C4-2B (cell line): ENCODE measurements at regions not wholly inside any gene's neighbourhood (a gene's known extent, or its start where the extent isn't known, plus 50 kb on each side); places are given as distances from the start of the nearest gene placed in this dataset.

Source experiments
- ZFX ChIP-seq: fragments of 450-650 bp; IDR thresholded peaks from 2 replicates; pipeline ENCODE4 v1.6.1; 2017
- TF ChIP-seq, protein P1 (sequence below): fragments of 450-650 bp; conservative IDR thresholded peaks from 2 replicates; pipeline ENCODE4 v1.5.1; 2017; ENCODE audit warnings: mild to moderate bottlenecking

DNA sequence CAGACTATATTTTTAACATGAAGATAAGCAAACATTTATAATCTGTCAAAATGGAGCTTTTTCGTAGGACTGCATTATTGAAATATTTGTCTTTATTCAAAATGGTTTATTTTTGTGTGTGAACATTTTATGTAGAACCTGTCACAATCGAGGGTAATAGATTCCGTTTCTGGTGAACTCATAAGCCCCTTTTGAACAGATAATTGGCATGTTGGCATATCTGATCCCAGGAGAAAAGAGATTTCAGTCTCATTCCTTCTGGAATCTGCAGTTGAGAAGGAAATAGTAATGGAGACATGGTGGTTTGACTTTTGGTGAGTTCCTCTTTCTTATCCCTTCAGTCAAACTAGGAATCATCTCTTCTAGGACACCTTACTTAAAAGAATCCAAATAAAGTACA lies 427.9 kb upstream of the B3GALT2 start:
- TF ChIP-seq, protein P1, sequence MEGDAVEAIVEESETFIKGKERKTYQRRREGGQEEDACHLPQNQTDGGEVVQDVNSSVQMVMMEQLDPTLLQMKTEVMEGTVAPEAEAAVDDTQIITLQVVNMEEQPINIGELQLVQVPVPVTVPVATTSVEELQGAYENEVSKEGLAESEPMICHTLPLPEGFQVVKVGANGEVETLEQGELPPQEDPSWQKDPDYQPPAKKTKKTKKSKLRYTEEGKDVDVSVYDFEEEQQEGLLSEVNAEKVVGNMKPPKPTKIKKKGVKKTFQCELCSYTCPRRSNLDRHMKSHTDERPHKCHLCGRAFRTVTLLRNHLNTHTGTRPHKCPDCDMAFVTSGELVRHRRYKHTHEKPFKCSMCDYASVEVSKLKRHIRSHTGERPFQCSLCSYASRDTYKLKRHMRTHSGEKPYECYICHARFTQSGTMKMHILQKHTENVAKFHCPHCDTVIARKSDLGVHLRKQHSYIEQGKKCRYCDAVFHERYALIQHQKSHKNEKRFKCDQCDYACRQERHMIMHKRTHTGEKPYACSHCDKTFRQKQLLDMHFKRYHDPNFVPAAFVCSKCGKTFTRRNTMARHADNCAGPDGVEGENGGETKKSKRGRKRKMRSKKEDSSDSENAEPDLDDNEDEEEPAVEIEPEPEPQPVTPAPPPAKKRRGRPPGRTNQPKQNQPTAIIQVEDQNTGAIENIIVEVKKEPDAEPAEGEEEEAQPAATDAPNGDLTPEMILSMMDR = no peak
- no peak for TF ChIP-seq ZFX
